Amygdala (tissue), 56 donors: ENCODE measurements at regions not wholly inside any gene's neighbourhood (a gene's known extent, or its start where the extent isn't known, plus 50 kb on each side); places are given as distances from the start of the nearest gene placed in this dataset.

ENCODE experiments used
- DNase-seq, 56 donors: peaks; one replicate each; lab custom pipeline; 2025; lab: John Stamatoyannopoulos, UW

GRCh38 chr1:90104941-90105538 is 110.1 kb downstream of the ZNF326 start:
- DNase-seq: no peak

DNA sequence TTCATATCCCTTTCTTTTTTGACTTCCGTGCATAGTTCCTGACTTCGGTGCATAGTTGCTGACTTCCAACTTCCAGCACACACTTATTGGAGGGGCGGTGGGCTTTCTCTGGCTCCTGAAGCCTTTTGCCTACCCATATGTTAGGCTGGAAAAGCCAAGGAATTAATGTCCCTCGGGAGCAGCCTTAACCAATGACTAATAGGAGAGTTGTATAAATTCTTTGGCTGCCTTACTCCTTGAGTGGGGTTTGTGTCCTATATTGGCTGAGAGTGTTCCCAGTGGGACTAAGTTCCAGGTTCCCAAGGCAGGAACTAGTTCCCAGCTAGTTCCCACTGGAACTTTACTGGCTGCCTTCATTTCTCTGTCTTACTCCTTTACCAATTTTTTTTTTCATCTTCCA is 105.7 kb downstream of the ZNF326 start:
- no peak for DNase-seq

GRCh38 chr1:90092441-90092840 is 97.5 kb downstream of the ZNF326 start:
- DNase-seq: no peak
